ENCODE measurements at regions not wholly inside any gene's neighbourhood (a gene's known extent, or its start where the extent isn't known, plus 50 kb on each side); places are given as distances from the start of the nearest gene placed in this dataset.
"Not testable (repeated sequence)": the region's sequence is repeated elsewhere in the genome, so short reads cannot be mapped to it uniquely, and the experiment has no call there.

DNA sequence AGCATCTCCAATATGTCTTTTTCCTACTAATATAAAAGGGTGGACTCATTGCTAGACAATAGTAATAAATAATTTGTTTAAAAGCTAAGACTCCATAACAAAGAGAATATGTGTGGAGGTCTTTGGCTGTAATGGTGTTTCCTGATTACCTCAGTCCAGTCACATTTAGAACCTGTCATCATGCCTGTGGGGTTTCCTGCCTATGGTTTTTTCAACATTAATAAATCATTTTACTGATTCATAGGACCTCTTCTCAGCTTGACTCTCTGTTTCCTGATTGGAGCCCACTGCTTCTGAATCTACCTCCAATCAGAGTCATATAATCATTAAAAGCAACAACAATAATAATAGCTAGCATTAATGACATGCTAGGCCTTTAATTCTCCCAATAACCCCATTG, 52.4 kb upstream of the GNAI1 start:
- DNase-seq (ENCODE audit: low spot score): no peak

DNA sequence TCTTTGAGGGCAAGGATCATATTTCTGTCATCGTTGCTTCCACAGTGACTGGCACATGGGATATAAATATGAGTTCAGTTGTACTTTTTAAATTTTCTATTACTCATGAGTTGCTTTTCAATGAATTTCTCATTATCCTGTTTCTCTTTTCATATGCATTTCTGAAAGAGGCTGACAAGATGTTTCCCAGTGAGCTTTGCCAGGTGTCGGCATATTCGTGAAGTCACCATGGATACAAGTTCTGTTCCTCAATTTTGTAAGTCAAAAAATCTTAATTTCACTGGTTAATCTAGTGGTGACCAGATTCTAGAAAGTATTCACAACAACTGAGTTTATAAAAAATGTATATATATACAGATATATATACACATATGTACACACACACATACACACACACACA, 55.7 kb upstream of the GNAI1 start:
- DNase-seq (ENCODE audit: low spot score): no peak

DNA sequence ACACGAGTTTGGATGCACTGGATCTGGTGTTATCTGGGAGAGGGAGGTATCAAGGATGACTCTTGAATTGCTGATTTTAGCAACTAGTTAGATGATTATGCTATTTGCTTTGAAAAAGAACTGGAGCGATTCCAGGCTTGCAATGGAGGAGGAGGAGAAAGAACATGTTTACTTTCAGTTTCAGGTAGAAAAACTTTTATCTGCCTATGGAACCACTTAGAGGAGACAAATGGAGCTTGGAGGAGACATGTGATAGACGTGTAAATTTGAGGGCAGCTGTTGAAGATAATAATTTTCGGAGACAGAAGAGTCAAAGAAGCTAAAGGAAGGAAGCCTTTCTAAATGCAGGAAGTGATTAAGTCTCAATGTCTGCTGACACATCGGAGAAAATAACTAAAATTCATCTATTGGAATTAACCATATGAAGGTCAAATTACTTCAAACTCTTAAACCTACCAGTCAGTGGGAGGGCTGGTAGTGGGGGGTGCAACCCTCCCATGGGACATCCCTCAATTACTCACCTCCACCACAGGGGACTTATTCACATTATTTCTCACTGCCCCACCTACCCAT, 56.4 kb upstream of the GNAI1 start:
- DNase-seq (ENCODE audit: low spot score): no peak

DNA sequence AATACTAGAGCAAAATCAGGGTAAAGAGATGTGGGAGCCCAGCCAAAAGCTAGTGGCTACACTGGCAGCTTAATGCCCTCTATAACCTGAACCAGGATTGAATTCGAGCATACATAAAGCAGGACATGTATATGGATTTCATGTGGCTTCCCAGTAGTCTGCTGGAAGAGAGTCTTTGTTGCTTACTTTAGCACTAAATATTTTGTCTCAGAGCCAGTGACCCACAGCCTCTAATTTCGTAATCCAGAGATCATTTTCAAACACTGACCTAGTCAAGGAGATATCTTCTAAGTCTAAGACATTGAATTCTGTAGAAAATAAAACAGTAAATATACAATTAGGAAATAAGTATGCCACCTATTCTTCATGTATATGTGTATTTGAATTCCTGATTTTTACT, 64.2 kb upstream of the GNAI1 start:
- DNase-seq (ENCODE audit: low spot score): no peak

DNA sequence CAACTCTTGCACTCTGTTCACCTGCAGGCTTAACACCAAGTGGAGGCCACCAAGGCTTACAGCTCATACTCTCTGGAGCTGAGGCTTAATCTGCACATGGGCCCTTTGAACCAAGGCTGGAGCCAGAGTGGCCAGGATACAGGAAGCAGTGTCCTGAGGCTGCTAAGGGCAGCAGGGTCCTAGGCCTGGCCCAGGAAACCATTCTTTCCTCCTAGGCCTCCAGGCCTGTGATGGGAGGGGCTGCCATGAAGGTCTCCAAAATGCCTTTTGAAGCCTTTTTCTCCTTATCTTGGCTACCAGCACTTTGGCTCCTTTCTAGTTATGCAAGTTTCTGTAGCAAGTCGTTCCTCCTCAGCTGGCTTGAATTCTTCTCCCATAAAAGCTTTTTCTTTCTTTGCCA, 68.0 kb upstream of the GNAI1 start:
- DNase-seq (ENCODE audit: low spot score): no peak

DNA sequence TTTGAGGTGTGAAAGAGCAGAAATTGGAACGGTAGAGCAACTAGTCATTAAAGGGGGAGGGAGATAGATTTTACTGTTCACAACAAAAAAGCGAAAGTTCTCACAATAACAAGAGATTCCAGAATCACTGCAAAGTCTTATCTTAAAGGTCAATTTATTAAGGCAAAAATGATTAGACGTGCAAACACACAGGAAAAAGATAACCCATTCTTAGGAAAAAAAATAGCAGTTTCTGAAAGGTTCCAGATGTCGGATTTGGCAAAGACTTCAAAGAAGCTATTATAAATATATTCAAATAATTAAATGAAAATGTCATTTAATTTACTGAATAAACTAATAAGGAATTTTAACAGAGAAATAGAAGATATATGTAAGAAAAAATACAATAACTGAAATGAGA, 70.8 kb upstream of the GNAI1 start:
- DNase-seq (ENCODE audit: low spot score): no peak

DNA sequence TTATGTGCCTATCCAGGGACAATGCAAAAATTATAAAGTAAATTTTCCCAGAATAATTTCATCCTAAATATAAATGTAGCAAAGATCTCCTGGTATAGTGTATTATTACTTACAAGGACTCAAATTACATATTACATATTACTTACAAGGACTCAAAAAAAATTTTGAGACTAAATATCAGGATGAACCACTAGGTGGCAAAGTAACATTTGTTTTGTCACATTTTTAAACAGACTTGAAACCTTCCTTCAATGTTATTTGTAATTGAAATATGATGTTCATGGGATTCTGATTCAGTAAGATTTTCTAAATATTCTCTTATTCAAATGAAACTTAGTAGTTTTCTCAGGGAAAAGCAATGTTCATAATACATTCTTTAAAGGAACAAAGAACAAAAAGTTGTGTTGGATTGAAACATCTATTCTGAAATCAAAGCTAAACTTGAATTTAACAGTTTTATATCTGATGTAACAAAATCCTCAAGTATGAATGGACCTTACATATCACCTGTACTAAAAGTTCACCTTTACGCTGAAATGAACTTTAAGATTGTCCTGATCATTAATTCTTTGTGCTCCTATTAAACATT, 74.3 kb upstream of the GNAI1 start:
- DNase-seq (ENCODE audit: low spot score): peak; percentile 15

DNA sequence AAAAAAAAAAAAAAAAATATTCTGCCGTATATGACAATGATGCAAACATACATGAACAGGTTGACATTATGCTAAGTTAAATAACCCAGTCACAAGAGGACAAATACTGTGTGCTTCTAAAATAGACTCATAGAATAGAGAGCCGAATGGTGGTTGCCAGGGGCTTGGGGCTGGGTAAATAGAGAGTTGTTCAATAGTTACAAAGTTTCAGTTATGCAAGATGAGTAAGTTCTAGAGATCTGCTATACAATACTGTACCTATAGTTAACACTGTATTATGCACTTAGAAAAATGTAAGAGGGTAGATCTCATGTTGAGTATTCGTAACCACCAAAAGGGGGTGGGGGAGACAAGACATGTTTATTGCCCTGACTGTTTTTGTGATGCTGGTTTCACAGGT, 77.1 kb upstream of the GNAI1 start:
- DNase-seq (ENCODE audit: low spot score): no peak

DNA sequence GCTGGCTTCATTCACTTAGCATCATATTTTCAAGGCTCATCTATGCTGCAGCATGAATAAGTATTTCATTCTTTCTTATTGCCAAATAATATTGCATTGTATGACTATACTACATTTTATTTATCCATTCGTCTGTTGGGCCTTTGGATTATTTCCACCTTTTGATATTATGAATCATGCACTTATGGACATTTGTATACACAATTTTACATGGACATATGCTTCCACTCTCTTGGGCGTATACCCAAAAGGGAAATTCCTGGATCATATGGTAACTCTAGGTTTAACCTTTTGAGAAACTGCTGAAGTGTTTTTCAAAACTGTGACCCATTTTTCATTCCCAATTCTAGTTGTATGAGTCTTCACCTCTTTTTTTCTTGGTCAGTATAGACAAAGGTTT, 80.3 kb upstream of the GNAI1 start:
- no peak for DNase-seq (ENCODE audit: low spot score)

DNA sequence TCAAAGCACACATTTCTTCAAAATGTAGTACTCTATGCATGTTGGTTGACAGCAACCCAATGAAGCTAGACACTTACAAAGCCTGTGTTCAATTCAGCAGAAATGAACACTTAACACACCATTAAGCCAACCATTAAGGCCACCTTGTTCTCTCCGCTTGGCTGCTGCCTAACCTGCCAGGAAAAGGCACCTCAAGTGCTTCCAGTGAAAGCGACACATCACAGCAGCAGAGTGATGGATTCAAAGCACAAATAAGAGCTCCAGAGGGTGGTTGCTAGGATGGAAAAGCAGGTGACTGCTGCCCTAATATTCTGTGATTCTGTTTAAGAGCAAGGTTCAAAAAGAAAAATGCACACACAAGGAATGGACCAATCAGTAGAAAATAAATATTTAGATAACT, 81.5 kb upstream of the GNAI1 start:
- no peak for DNase-seq (ENCODE audit: low spot score)

DNA sequence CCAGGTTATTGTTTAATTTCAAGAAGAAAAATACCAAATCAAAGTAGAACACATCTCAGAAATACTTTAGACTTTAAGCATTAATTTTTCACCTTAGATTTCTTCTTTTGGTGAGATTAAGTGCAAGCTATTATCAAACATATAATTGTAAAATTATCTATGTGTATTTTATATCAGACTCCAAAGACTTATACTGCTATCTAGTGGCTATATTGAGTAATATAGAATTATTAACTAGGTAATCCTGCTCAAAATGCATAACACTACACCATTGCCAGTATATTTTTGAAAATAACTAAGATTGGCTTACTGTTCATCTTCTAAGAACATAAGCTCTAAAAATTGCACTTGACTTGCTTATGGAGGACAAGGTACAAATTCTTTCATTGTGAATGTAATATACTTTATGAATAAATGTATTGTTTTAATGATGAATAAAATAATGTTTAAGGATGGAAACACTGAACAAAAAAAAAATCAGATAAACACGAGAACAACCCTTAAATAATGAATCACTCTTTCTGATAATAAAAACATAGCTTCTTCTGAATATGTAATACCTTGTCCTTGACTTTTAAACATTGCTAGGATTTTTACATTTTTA, 86.7 kb upstream of the GNAI1 start:
- DNase-seq (ENCODE audit: low spot score): no peak

DNA sequence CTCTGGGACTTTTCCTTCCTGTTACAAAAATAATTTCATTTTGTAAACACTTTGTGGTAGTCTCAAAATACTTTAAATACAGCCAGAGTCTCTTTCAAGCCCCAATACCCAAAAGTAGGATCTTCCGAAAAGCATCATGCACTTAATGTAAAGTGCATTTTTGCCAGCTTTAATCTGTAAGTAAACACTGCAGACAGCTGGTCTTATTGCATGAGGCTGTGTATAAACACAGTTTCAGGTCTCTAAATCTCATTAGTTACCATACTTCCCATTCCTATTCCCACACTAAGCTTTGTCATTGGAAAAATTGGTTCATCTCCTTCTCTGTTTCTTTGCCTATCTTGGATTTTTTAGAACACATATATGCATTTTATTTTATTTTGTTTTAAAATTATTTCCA, 87.6 kb upstream of the GNAI1 start:
- no peak for DNase-seq (ENCODE audit: low spot score)

DNA sequence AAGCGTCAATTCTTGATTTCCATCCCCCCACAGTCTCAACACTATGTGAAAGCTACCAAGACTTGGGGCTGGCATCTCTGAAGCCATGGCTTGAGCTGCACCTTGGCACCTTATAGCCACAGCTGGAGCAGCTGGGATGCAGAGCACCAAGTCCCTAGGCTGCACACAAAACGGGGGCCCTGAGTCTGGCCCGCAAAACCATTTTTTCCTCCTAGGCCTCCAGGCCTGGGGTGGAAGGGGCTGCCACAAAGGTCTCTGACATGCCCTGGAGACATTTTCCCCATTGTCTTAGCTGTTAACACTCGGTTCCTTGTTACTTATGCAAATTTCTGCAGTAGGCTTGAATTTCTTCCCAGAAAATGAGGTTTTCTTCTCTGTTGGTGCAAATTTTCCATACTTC, 89.8 kb upstream of the GNAI1 start:
- no peak for DNase-seq (ENCODE audit: low spot score)

DNA sequence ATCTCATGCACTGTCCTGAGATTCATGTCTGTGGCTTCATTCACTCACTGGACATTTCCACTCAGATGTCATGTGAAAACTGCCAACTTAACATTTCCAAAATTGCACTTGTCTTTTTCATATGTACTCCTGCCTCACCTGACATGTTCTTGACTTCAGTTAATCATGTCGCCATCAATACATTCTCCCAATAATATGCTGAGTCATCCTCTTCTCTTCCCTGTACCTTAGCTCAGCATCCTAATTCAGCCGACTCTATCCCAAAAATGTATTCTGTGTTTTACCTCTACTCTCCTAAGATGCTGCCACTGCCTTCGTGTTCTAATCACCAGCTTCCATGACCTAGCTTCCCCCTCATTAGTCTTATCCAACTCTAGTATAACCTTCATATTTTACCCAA, 93.9 kb upstream of the GNAI1 start:
- DNase-seq (ENCODE audit: low spot score): no peak

DNA sequence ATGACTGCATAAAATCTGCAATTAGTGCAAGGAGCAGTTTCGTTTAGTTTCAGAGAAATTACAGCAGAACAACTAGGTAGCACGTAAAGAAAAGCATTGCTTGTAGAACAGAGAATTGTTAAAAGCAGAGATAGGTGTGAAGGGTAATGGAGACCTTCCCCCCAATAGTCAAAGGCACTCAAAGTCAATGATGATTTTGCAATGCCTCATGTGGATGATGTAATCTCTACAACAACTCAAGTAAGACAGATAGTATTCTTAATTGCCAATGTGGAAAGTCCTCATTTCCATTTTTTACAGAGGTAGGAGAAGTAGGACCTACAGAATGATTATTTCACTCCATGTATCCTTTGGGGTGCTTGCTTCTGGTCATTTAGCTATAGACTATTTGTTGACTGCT, 94.3 kb upstream of the GNAI1 start:
- DNase-seq (ENCODE audit: low spot score): no peak

DNA sequence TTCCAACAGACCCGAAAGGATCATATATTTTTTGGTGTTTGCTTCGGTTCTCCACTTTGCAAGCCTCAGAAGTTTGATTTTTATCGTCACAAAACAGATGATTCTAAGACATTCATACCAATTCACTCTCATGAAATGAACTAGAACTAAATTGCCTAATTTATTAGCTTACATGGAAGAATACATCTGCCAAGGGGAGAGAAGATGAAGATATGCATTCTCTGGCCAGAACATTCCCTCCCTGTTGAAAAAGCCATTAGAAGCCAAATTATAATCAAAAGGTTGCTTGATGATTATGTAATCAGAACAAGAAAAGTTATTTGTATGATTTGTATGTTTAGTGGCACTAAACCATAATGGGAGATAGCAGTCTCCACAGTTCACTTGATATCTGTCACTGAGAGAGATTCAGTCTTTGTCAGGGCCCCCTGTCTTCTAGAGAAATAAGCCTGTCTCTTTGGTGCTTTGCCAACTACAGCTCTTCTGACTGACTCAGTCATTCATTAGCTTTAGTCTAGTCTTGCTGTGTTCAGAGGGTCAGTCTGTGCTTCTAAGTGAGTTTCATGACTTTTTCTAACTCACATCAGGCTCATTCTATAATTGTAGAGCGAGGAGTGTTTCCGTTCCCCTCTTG, 95.3 kb upstream of the GNAI1 start:
- no peak for DNase-seq (ENCODE audit: low spot score)

DNA sequence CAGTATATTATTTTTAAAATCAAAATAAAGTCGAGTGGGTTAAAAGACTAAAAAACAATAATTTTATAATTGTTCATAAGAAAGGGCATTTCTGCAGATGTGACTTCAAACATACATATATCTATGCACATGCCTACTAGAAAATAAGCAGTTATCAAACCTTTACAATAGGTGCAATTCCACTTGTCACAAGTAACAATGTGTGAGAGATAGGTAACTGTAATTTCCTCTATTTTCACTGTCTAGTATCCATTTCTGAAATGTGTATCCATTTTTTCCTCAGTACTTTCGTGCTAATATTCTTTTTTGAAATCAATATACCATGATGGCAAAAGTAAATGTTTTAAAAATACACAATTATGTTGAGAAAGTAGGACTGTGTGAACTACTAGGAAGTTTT, 96.9 kb upstream of the GNAI1 start:
- no peak for DNase-seq (ENCODE audit: low spot score)

DNA sequence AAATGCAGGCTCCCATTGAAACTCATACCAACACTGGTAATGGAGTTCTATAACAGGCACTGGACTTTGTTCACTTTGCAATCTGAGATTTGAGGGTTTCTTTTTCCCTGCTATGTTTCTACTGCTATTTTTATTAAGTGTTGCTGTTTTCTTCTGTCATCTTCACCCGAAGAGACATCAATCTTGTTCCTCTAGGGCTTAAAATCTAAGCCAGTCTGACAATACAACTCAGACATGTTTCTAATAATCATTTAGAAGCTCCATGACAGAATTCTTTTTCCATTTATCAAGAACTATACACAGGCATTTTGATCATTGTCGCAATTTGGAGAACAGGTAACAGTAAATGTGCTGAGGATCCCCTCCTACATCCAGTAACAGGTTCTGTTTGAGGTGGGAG, 98.5 kb upstream of the GNAI1 start:
- DNase-seq (ENCODE audit: low spot score): no peak

DNA sequence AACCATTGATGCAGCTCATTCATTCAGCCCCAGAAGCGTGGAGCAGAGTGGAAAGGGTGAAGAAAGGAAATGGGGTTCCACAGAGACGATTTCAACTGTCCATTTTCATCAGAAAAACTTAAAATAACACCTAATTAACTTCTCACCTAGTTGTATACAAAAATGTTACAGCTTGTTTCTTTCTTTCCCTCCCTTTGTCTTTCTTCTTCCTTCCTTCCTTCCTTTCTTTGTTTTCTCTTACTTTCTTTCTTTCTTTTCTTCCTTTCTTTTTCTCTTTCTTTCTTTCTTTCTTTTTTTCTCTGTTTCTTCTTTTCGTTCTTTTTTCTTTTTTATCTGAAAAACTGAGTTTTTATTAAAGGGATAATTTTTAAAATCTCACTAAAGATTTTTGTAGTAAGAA, 105.9 kb upstream of the GNAI1 start:
- no peak for DNase-seq (ENCODE audit: low spot score)

DNA sequence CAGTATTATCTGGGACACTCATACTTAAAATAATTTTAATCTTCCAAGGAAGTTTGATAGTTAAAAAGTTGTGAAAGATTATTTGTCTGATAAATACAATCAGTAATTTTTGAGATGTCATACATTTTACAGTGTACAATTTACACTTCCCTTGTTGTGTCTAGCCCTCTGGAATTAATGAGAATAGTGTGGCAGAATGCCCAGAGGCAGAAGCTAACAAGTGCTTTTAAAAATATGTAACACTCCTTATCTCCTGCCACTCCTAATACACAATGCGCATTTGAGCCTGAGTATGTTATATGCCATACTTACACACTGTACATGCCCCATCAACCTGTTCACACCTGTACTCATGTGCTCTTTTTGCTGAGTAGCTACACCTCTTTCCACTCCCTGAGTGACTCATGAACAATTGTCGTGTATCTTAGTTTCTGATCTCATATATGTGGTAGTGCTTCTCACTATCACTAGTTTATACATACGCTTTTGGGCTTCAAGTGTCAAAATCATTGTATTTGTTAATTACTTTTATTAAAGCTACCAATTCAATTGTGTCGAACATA, 106.9 kb upstream of the GNAI1 start:
- no peak for DNase-seq (ENCODE audit: low spot score)

DNA sequence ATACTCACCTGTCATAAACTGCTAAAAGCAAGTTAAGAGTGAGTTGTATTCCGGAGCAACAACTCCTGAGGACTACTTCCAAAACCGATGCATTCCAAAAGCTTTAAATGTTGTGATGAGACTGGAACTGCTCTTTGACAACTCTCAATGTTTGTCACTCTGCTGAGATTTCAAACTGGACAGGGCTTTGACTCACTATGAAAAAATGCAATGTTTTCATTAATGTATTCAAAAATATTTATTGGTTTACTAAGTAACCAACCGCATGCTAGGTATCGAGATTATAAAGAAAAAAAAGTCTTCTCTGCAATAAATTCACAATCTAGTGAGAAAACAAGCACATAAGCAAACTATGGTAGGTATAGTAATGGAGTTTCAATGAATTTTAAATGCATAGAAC, 107.9 kb upstream of the GNAI1 start:
- DNase-seq (ENCODE audit: low spot score): no peak

DNA sequence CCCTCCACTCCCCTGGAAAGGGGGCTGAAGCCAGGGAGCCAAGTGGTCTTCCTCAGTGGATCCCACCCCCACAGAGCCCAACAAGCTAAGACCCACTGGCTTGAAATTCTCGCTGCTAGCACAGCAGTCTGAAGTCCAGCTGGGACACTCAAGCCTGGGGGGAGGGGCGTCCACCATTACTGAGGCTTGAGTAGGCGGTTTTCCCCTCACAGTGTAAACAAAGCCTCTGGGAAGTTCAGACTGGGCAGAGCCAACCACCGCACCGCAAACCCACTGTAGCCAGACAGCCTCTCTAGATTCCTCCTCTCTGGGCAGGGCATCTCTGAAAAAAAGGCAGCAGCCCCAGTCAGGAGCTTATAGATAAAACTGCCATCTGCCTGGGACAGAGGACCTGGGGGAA, 114.4 kb upstream of the GNAI1 start:
- not testable (repeated sequence) for DNase-seq (ENCODE audit: low spot score)

DNA sequence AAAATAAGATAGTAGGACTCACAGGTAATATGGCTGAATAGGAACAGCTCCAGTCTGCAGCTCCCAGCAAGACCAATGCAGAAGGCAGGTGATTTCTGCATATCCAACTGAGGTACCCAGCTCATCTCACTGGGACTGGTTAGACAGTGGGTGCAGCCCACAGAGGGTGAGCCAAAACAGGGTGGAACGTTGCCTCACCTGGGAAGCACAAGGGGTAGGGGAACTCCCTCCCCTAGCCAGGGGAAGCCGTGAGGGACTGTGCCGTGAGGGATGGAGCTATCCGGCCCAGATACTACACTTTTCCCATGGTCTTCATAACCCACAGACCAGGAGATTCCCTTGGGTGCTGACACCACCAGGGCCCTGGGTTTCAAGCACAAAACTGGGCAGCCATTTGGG, 114.8 kb upstream of the GNAI1 start:
- not testable (repeated sequence) for DNase-seq (ENCODE audit: low spot score)
